Lung (tissue), 11 donors: ENCODE measurements at regions not wholly inside any gene's neighbourhood (a gene's known extent, or its start where the extent isn't known, plus 50 kb on each side); places are given as distances from the start of the nearest gene placed in this dataset.

ENCODE experiments used
- ATAC-seq: fragments of 200-7000 bp; cut with Tn5 transposase; one replicate; pipeline ENCODE4 v1.9.1; 2020; ENCODE audit warnings: moderate number of reproducible peaks; ENCODE audit not compliant: insufficient read depth, low FRiP score
- DNase-seq, 3 donors: peaks; one replicate each; pipeline ENCODE4 v3.0.0-alpha.2; 2013 to 2017
- H3K27ac ChIP-seq, 2 donors: one replicate each; pipeline ENCODE4 v1.5.1; 2013; ENCODE audit warnings: mild to moderate bottlenecking in 2 of 2, moderate library complexity in 2 of 2, control low read depth in 1 of 2, inconsistent platforms in 1 of 2, low read depth in 1 of 2, low read length in 1 of 2
- H3K27me3 ChIP-seq, 3 donors: one replicate each; pipeline ENCODE4 v1.5.1; 2013; ENCODE audit warnings: low read length in 2 of 3; ENCODE audit not compliant: control insufficient read depth in 3 of 3, insufficient read depth in 3 of 3
- H3K36me3 ChIP-seq, 4 donors: one replicate each; pipeline ENCODE4 v1.5.1; 2013; ENCODE audit warnings: low read length in 4 of 4, mild to moderate bottlenecking in 1 of 4, moderate library complexity in 1 of 4; ENCODE audit not compliant: control insufficient read depth in 4 of 4, insufficient read depth in 4 of 4
- H3K4me1 ChIP-seq, 5 donors: one replicate each; pipeline ENCODE4 v1.5.1; 2013; ENCODE audit warnings: low read length in 5 of 5, mild to moderate bottlenecking in 2 of 5, moderate library complexity in 1 of 5; ENCODE audit not compliant: control insufficient read depth in 5 of 5, insufficient read depth in 5 of 5
- H3K4me3 ChIP-seq: one replicate; pipeline ENCODE4 v1.5.1; 2013; ENCODE audit warnings: mild to moderate bottlenecking, control low read depth, moderate library complexity
- H3K9ac ChIP-seq, 2 donors: one replicate each; pipeline ENCODE4 v1.5.1; 2013; ENCODE audit warnings: low read length in 2 of 2, control low read depth in 1 of 2; ENCODE audit not compliant: insufficient read depth in 1 of 2
- H3K9me3 ChIP-seq, 4 donors: one replicate each; pipeline ENCODE4 v1.5.1; 2013; ENCODE audit warnings: low read length in 3 of 4, mild to moderate bottlenecking in 1 of 4, moderate library complexity in 1 of 4; ENCODE audit not compliant: control insufficient read depth in 4 of 4, insufficient read depth in 3 of 4
- CTCF ChIP-seq: IDR thresholded peaks from 2 replicates; pipeline ENCODE4 v1.5.1; 2012; ENCODE audit warnings: mild to moderate bottlenecking; ENCODE audit errors: control extremely low read depth, extremely low read depth
- WGBS, 2 donors: extraction: QIAGEN DNeasy Blood & Tissue Kit; methylation state at CpG; one replicate each; pipeline ENCODE4 v1.1.7; 2013; 5-methylcytosine and 5-hydroxymethylcytosine counted together
- donor health status: control.
- donor health status: control.
- donor health status: Bipolar disorder and iron deficiency.
- donor health status: healthy.
- donor health status: DM: yes; HTN: yes; CAD: no.

DNA sequence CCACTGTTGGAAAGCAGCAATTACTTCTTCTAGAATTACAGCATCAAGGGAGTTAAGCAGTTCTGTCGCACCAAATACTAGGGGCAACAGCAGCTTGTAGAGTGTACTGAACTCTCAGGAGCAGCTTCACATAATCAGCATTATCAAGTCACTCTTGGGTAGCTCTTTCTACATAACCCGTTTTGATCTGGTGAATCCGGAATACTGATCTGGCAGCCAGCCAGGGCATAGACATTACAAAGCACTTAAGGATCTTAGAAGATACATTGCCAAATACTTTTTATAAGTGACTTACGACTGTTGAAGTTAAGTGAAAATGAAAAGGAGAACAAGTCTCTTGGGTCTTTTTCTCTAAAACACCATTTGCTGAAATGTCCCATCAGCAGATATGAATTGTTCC, 73.2 kb upstream of the NETO1 start:
- 50 to 79% methylated on average over 4 of the region's 4 CpGs for WGBS, 2 donors
- no peak for ATAC-seq
- no peak overlapping the region for H3K4me3 ChIP-seq

GRCh38 chr18:72940509-72940908, 72.7 kb upstream of the NETO1 start:
- H3K4me3 ChIP-seq, result no peak overlapping the region
- no peaks in the 10 kb centered on the region for H3K4me1 ChIP-seq
- no peak overlapping the region for H3K9ac ChIP-seq
- ATAC-seq (no peak), DNase-seq (no peak)
- no peak overlapping the region for H3K27ac ChIP-seq
- H3K27me3 ChIP-seq, result no peaks in the 10 kb centered on the region
- no peaks in the 10 kb centered on the region for H3K36me3 ChIP-seq
- WGBS, 2 donors, result 80 to 98% methylated on average over 3 of the region's 3 CpGs
- H3K9me3 ChIP-seq, result no peaks in the 10 kb centered on the region
- no peak for TF ChIP-seq CTCF

More for the DNA sequence above, 73.2 kb upstream of the NETO1 start:
- Histone ChIP-seq H3K4me1 (no peaks in the 10 kb centered on the region), H3K27me3 (no peaks in the 10 kb centered on the region), H3K9me3 (no peaks in the 10 kb centered on the region), H3K27ac (no peak overlapping the region), H3K36me3 (no peaks in the 10 kb centered on the region), H3K9ac (no peak overlapping the region)
- TF ChIP-seq CTCF, result no peak
- DNase-seq, result peak in 1 of 3 donors; percentile 2

DNA sequence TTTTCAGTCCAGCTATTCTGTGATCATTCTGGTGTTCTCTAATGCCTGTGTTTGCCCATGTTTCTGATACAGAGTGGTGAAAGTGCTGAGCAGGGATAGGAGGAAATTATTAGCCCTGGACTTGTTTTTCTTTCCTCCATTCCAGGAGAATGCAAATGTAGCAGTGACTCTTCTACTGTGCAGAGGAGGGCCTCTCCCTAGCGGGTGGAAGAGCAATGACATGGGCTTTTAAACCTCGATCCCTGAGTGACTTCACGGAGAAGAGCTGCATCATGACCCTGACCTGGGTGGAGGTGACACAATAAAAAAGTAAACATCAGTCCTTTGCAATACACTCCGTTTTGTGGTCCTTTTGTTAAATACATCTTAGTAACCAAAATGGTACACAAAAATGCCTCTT, 68.0 kb upstream of the NETO1 start:
- Histone ChIP-seq H3K4me1 (no peaks in the 10 kb centered on the region), H3K27ac (no peak overlapping the region), H3K36me3 (no peaks in the 10 kb centered on the region), H3K27me3 (no peaks in the 10 kb centered on the region), H3K9ac (no peak overlapping the region), H3K9me3 (no peaks in the 10 kb centered on the region), H3K4me3 (no peak overlapping the region)
- 64 to 81% methylated on average over 4 of the region's 4 CpGs for WGBS, 2 donors
- ATAC-seq, result no peak
- TF ChIP-seq CTCF, result no peak
- DNase-seq, result no peak

DNA sequence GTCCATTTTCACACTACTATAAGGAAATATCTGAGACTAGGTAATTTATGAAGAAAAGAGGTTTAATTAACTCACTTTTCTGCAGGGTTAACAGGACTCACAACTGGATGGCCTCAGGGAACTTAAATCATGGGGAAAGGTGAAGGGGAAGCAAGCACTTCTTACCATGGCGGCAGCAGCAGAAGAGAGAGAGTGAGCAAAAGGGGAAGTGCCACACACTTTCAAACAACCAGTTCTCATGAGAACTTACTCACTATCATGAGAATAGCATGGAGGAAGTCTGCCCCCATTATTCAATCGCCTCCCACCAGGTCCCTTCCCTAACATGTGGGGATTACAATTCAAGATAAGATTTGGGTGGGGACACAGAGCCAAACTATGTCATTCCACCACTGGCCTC, 55.1 kb upstream of the NETO1 start:
- Histone ChIP-seq H3K4me1 (no peaks in the 10 kb centered on the region), H3K27me3 (no peaks in the 10 kb centered on the region), H3K9me3 (peaks cover 0 to 6% (median 0%) of the 10 kb centered on the region in 4 donors), H3K27ac (no peak overlapping the region), H3K4me3 (no peak overlapping the region), H3K9ac (no peak overlapping the region), H3K36me3 (no peaks in the 10 kb centered on the region)
- no peak for TF ChIP-seq CTCF
- 49 to 62% methylated on average over 2 of the region's 2 CpGs for WGBS, 2 donors
- no peak for ATAC-seq
- no peak for DNase-seq
